HCT116 (cell line): ENCODE measurements at regions not wholly inside any gene's neighbourhood (a gene's known extent, or its start where the extent isn't known, plus 50 kb on each side); places are given as distances from the start of the nearest gene placed in this dataset.

Source experiments
- ATAC-seq: fragments of 200-7000 bp; cut with Tn5 transposase; 2 replicates; pipeline ENCODE4 v1.9.1; 2020; ENCODE audit warnings: mild to moderate bottlenecking, moderate library complexity
- BruUV-seq: library from RNA; stranded (reverse); fragments of 400-500 nt; replicated peaks from 2 replicates; lab custom pipeline; 2021; lab: Mats Ljungman, UMichigan
- CTCF ChIA-PET: fragments of 300-600 bp; sonication (Branson Sonifier 250); formaldehyde crosslinking; loops from one replicate; lab custom pipeline; 2021; ENCODE audit warnings: antibody characterized with exemption; lab: Charles Lee
- POLR2A ChIA-PET: fragments of 300-600, 350-600 bp; sonication (Branson Sonifier 250); formaldehyde crosslinking; loops from one replicate; lab custom pipeline; 2021; ENCODE audit warnings: antibody characterized with exemption; lab: Charles Lee
- RAD21 ChIA-PET, 2 experiments: fragments of 300-600 bp; sonication (Branson Sonifier 250); formaldehyde crosslinking; loops; one replicate each; lab custom pipeline; 2023; ENCODE audit warnings: low total read pairs in 2 of 2; ENCODE audit not compliant: uncharacterized antibody in 2 of 2, unreplicated experiment in 2 of 2, low non-redundant PET in 1 of 2; lab: Charles Lee
- DNase-seq: peaks from one replicate; pipeline ENCODE4 v3.0.0-alpha.2; 2010; ENCODE audit warnings: low read depth, low spot score
- H2AFZ ChIP-seq: fragments of 200-600 bp; shearing (Covaris generic), sonication (generic); 2 replicates; pipeline ENCODE4 v1.6.1; 2017; ENCODE audit warnings: low read depth, mixed run types, mixed read lengths, antibody characterized with exemption, low read length; ENCODE audit not compliant: poor library complexity, severe bottlenecking
- H3K27ac ChIP-seq: 2 replicates; pipeline ENCODE4 v1.5.1; 2012; ENCODE audit warnings: low read depth, low read length
- H3K27me3 ChIP-seq: fragments of 200-600 bp; sonication (generic); 2 replicates; pipeline ENCODE4 v1.6.1; 2016; ENCODE audit warnings: mixed run types, low read length, mixed read lengths; ENCODE audit not compliant: insufficient read depth
- H3K36me3 ChIP-seq, 2 experiments: fragments of 200-500 bp in 1 of 2; fragments of 200-600 bp in 1 of 2; sonication (Bioruptor generic) in 1 of 2; sonication (generic) in 1 of 2; 2 replicates each; pipeline versions ENCODE4 v1.5.1 to v1.6.1; 2014 to 2016; ENCODE audit warnings: low read length in 2 of 2, inconsistent platforms in 1 of 2, mixed read lengths in 1 of 2, mixed run types in 1 of 2; ENCODE audit not compliant: insufficient read depth in 2 of 2, control insufficient read depth in 1 of 2
- H3K4me1 ChIP-seq, 2 experiments: fragments of 200-600 bp in 1 of 2; sonication (generic) in 1 of 2; 2 replicates each; pipeline versions ENCODE4 v1.5.1 to v1.6.1; 2012 to 2017; ENCODE audit warnings: low read length in 2 of 2, inconsistent platforms in 1 of 2, mild to moderate bottlenecking in 1 of 2, mixed read lengths in 1 of 2, mixed run types in 1 of 2, moderate library complexity in 1 of 2; ENCODE audit not compliant: insufficient read depth in 2 of 2, control insufficient read depth in 1 of 2
- H3K4me2 ChIP-seq: fragments of 200-600 bp; sonication (generic); 2 replicates; pipeline ENCODE4 v1.6.1; 2017; ENCODE audit warnings: mixed run types, low read length, mixed read lengths
- H3K4me3 ChIP-seq, 2 experiments: fragments of 200-600 bp in 1 of 2; sonication (generic) in 1 of 2; replicated peaks in 1 of 2; 2 replicates each; pipeline ENCODE4 v1.5.1; 2011 to 2016; ENCODE audit warnings: low read length in 2 of 2, control low read depth in 1 of 2, low read depth in 1 of 2, mild to moderate bottlenecking in 1 of 2, mixed read lengths in 1 of 2, mixed run types in 1 of 2
- H3K79me2 ChIP-seq: fragments of 200-600 bp; sonication (generic); 2 replicates; pipeline ENCODE4 v1.6.1; 2017; ENCODE audit warnings: mild to moderate bottlenecking, mixed run types, low read length, moderate library complexity, mixed read lengths; ENCODE audit not compliant: insufficient read depth
- H3K9ac ChIP-seq: fragments of 200-600 bp; sonication (generic); 2 replicates; pipeline ENCODE4 v1.6.1; 2016; ENCODE audit warnings: low read length, mixed read lengths
- H3K9me2 ChIP-seq: fragments of 200-600 bp; sonication (generic), shearing (Covaris generic); 2 replicates; pipeline ENCODE4 v1.6.1; 2017; ENCODE audit warnings: mixed run types, mild to moderate bottlenecking, moderate library complexity; ENCODE audit not compliant: insufficient read depth
- H3K9me3 ChIP-seq, 2 experiments: fragments of 200-500 bp in 1 of 2; fragments of 200-600 bp in 1 of 2; sonication (Bioruptor generic) in 1 of 2; sonication (generic) in 1 of 2; 2 replicates each; pipeline ENCODE4 v1.6.1; 2014 to 2017; ENCODE audit warnings: low read length in 2 of 2, mixed read lengths in 2 of 2, inconsistent platforms in 1 of 2, low read depth in 1 of 2, mild to moderate bottlenecking in 1 of 2, mixed run types in 1 of 2, moderate library complexity in 1 of 2; ENCODE audit not compliant: control insufficient read depth in 1 of 2, insufficient read depth in 1 of 2
- H4K20me1 ChIP-seq: fragments of 200-600 bp; sonication (generic), shearing (Covaris generic); 2 replicates; pipeline ENCODE4 v1.6.1; 2017; ENCODE audit warnings: mixed run types, mild to moderate bottlenecking, moderate library complexity; ENCODE audit not compliant: insufficient read depth
- CBX3 ChIP-seq: IDR thresholded peaks from 2 replicates; pipeline ENCODE4 v1.6.1; 2012; ENCODE audit warnings: low read depth
- CEBPB ChIP-seq: IDR thresholded peaks from 2 replicates; pipeline ENCODE4 v1.6.1; 2012; ENCODE audit warnings: low read depth
- EGR1 ChIP-seq: IDR thresholded peaks from 2 replicates; pipeline ENCODE4 v1.6.1; 2012; ENCODE audit warnings: low read depth
- EZH2 ChIP-seq: fragments of 200-600 bp; sonication (generic); IDR thresholded peaks from 2 replicates; pipeline ENCODE4 v1.6.1; 2017; ENCODE audit warnings: antibody characterized with exemption, mixed run types
- FOSL1 ChIP-seq: IDR thresholded peaks from 2 replicates; pipeline ENCODE4 v1.6.1; 2012; ENCODE audit warnings: low read depth
- POLR2A ChIP-seq: IDR thresholded peaks from 2 replicates; pipeline ENCODE4 v1.7.0; 2011; ENCODE audit warnings: borderline replicate concordance; ENCODE audit not compliant: insufficient read depth, insufficient read length; ENCODE audit errors: extremely low read depth
- POLR2AphosphoS5 ChIP-seq: IDR thresholded peaks from 2 replicates; pipeline ENCODE4 v1.6.1; 2011; ENCODE audit warnings: mild to moderate bottlenecking, low read depth, low read length, moderate library complexity
- RAD21 ChIP-seq: IDR thresholded peaks from 2 replicates; pipeline ENCODE4 v1.6.1; 2012; ENCODE audit warnings: low read depth, mild to moderate bottlenecking
- SIN3A ChIP-seq: IDR thresholded peaks from 2 replicates; pipeline ENCODE4 v1.6.1; 2012; ENCODE audit warnings: low read depth
- SP1 ChIP-seq: IDR thresholded peaks from 2 replicates; pipeline ENCODE4 v1.6.1; 2012; ENCODE audit warnings: low read depth
- SRF ChIP-seq: IDR thresholded peaks from 2 replicates; pipeline ENCODE4 v1.6.1; 2012; ENCODE audit warnings: low read depth
- YY1 ChIP-seq: IDR thresholded peaks from 2 replicates; pipeline ENCODE4 v1.6.1; 2011; ENCODE audit warnings: low read length, low read depth, moderate library complexity, mild to moderate bottlenecking; ENCODE audit not compliant: insufficient replicate concordance; ENCODE audit errors: extremely low read depth
- ZBTB33 ChIP-seq: IDR thresholded peaks from 2 replicates; pipeline ENCODE4 v1.6.1; 2011; ENCODE audit warnings: mild to moderate bottlenecking, low read length, moderate library complexity; ENCODE audit not compliant: insufficient replicate concordance; ENCODE audit errors: extremely low read depth
- ZFX ChIP-seq: fragments of 450-650 bp; IDR thresholded peaks from 2 replicates; pipeline ENCODE4 v1.6.1; 2017
- ZNF274 ChIP-seq: fragments of 200-500 bp; sonication (Bioruptor generic); IDR thresholded peaks from 2 replicates; pipeline ENCODE4 v1.6.1; 2014; ENCODE audit warnings: mild to moderate bottlenecking, low read depth, low read length, inconsistent platforms
- intact Hi-C: fragments of 100-400 bp; cut with micrococcal nuclease; formaldehyde crosslinking; loops from 2 replicates; pipeline ENCODE4 v1.10.0; 2022
- TF ChIP-seq, protein P1 (sequence below): IDR thresholded peaks from 2 replicates; pipeline ENCODE4 v1.6.1; 2012

- H3K9me3 ChIP-seq, result no peaks in the 10 kb centered on the region
Measured at GRCh38 chr7:1346851-1347250, 112.4 kb downstream of the MICALL2 start.

DNA sequence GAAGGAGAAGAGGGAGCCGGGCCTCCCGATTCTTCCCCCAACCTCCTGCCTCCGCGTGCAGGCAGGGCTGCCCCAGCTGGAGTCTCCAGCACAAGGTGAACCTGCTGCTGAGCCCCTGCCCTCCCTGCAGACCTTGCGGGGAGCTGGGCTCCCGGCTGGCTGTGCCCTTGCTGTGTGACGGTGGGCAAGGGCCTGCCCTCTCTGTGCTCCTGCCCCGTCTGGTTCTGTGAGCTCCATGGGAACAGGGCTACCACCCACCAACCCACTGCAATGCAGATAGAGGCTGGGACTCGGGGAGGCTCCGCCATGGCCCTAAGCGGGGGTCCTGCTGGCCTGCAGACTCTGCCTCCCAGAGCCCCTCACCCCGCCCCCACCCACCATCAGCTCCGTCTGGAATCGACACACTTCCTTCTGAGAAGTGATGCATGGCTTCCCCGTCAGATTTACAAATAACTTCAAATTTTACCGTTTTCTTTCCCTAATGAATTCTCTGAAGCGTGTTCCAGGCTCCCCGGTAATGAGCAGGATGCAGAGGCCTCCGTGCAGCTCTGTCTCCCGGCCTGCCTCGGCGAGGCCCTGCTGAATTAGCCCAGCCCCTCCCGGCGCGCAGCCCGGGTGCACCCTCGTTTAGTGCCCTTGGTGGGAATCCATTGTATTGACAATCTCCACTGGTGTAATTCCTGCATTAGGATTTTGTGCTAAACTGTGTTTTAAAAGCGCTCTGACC is 111.0 kb downstream of the MICALL2 start:
- Histone ChIP-seq H3K9me3 (no peaks in the 10 kb centered on the region), H3K27ac (no peak overlapping the region), H3K4me1 (no peaks in the 10 kb centered on the region), H3K79me2 (no peaks in the 10 kb centered on the region), H3K4me3 (no peak overlapping the region), H3K9me2 (no peaks in the 10 kb centered on the region), H4K20me1 (no peaks in the 10 kb centered on the region), H3K4me2 (no peak overlapping the region), H3K9ac (no peak overlapping the region), H3K36me3 (no peaks in the 10 kb centered on the region), H2AFZ (no peak overlapping the region), H3K27me3 (no peaks in the 10 kb centered on the region)
- BruUV-seq, result no TSS peak
- ChIA-PET CTCF (no interaction called here), RAD21 (no interaction called here), POLR2A (interaction anchor here (0.6 kb wide), 1 partner anchor 316 kb away, joined by 3 read pairs; no protein-coding TSS in a partner anchor)
- intact Hi-C loops, result no loop called here
- TF ChIP-seq CBX3 (no peak), ZFX (no peak), ZBTB33 (no peak), FOSL1 (no peak), POLR2AphosphoS5 (no peak), CEBPB (no peak), SP1 (no peak), POLR2A (no peak), RAD21 (no peak), EZH2 (no peak), ZNF274 (no peak), YY1 (no peak)
- TF ChIP-seq, protein P1, sequence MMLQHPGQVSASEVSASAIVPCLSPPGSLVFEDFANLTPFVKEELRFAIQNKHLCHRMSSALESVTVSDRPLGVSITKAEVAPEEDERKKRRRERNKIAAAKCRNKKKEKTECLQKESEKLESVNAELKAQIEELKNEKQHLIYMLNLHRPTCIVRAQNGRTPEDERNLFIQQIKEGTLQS, result no peak
- ATAC-seq (no peak), DNase-seq (no peak)

More at GRCh38 chr7:1346851-1347250, 112.4 kb downstream of the MICALL2 start:
- Histone ChIP-seq H3K4me2 (no peak overlapping the region), H2AFZ (no peak overlapping the region), H4K20me1 (no peaks in the 10 kb centered on the region), H3K4me3 (no peak overlapping the region), H3K27me3 (no peaks in the 10 kb centered on the region), H3K9ac (no peak overlapping the region), H3K9me2 (no peaks in the 10 kb centered on the region), H3K27ac (no peak overlapping the region), H3K36me3 (no peaks in the 10 kb centered on the region), H3K79me2 (no peaks in the 10 kb centered on the region), H3K4me1 (no peaks in the 10 kb centered on the region)
- TF ChIP-seq FOSL1 (no peak), EGR1 (no peak), ZFX (no peak), POLR2AphosphoS5 (no peak), SIN3A (no peak), SRF (no peak), CBX3 (no peak), EZH2 (no peak)
- intact Hi-C loops, result no loop called here
- RAD21 ChIA-PET, result no interaction called here
- no TSS peak for BruUV-seq
- CTCF ChIA-PET, result no interaction called here
- ATAC-seq, result no peak
- POLR2A ChIA-PET, result no interaction called here
- DNase-seq, result no peak
